Testis (tissue), 2 donors: ENCODE measurements at regions not wholly inside any gene's neighbourhood (a gene's known extent, or its start where the extent isn't known, plus 50 kb on each side); places are given as distances from the start of the nearest gene placed in this dataset.

ENCODE experiments used
- CTCF ChIP-seq, 3 experiments: fragments of 450-650 bp in 2 of 3; fragments of 200-600 bp in 1 of 3; sonication (generic) in 1 of 3; IDR thresholded peaks; one replicate each; pipeline ENCODE4 v1.5.1; 2016 to 2019; ENCODE audit warnings: antibody characterized with exemption in 3 of 3, mild to moderate bottlenecking in 2 of 3, moderate library complexity in 1 of 3
- POLR2A ChIP-seq: fragments of 450-650 bp; IDR thresholded peaks from one replicate; pipeline ENCODE4 v1.6.1; 2017; ENCODE audit warnings: antibody characterized with exemption, mild to moderate bottlenecking, moderate library complexity

DNA sequence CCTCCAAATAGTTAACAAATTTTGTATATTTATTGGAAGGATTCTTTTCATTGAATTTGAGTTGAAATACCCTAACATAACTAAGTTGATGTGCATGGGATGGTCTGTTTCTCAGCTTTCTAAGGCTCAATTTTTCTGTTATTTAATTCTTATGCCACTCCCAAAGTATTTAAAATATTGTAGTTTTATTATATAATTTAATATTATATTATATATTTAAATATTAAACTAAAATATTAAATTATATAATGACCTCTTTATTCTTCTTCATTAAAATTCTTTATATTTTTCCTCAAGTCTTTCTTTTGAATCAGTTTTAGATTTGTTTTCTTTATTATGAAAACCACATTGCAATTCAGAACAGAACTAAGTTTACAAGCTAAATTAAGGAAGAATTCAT lies 194.7 kb downstream of the TFAP2B start:
- no peak for TF ChIP-seq CTCF (IDR thresholded peaks at IDR 0.05)
- no peak for TF ChIP-seq POLR2A
